DMS153 (cell line): ENCODE measurements at regions not wholly inside any gene's neighbourhood (a gene's known extent, or its start where the extent isn't known, plus 50 kb on each side); places are given as distances from the start of the nearest gene placed in this dataset.
A peak's percentile ranks its signal among the peaks of the same experiment; 100 is the strongest.
"Not testable (repeated sequence)": the region's sequence is repeated elsewhere in the genome, so short reads cannot be mapped to it uniquely, and the experiment has no call there.

Experiments
- DNase-seq: peaks from one replicate; lab custom pipeline; 2025; lab: John Stamatoyannopoulos, UW

- no peak for DNase-seq
Measured at GRCh38 chr6:15956205-15957106, 172.4 kb upstream of the MYLIP start.

- no peak for DNase-seq
Measured at GRCh38 chr6:15955484-15955883, 173.4 kb upstream of the MYLIP start.

- DNase-seq, result peak; percentile 44
Measured at GRCh38 chr6:15953152-15953880, 175.6 kb upstream of the MYLIP start.

GRCh38 chr6:15952231-15953151 lies 176.4 kb upstream of the MYLIP start:
- no peak for DNase-seq

- DNase-seq, result no peak
Measured at GRCh38 chr6:15950962-15951569, 177.8 kb upstream of the MYLIP start.

GRCh38 chr6:15949982-15950381 lies 178.9 kb upstream of the MYLIP start:
- DNase-seq, result peak; percentile 27

GRCh38 chr6:15948930-15949900 lies 179.7 kb upstream of the MYLIP start:
- peak; percentile 99 for DNase-seq

GRCh38 chr6:15947923-15948322 lies 181.0 kb upstream of the MYLIP start:
- DNase-seq, result no peak

- DNase-seq, result no peak
Measured at GRCh38 chr6:15947436-15947835, 181.4 kb upstream of the MYLIP start.

- no peak for DNase-seq
Measured at GRCh38 chr6:15946701-15947385, 182.0 kb upstream of the MYLIP start.

- no peak for DNase-seq
Measured at GRCh38 chr6:15945593-15946159, 183.2 kb upstream of the MYLIP start.

- no peak for DNase-seq
Measured at GRCh38 chr6:15943423-15943822, 185.5 kb upstream of the MYLIP start.

- DNase-seq, result no peak
Measured at GRCh38 chr6:15941168-15941567, 187.7 kb upstream of the MYLIP start.

GRCh38 chr6:15938107-15938506 lies 190.8 kb upstream of the MYLIP start:
- DNase-seq, result no peak

GRCh38 chr6:15937602-15938001 lies 191.3 kb upstream of the MYLIP start:
- DNase-seq, result no peak

- no peak for DNase-seq
Measured at GRCh38 chr6:15936503-15936902, 192.4 kb upstream of the MYLIP start.

- no peak for DNase-seq
Measured at GRCh38 chr6:15935661-15936060, 193.2 kb upstream of the MYLIP start.

- DNase-seq, result not testable (repeated sequence)
Measured at GRCh38 chr6:15931697-15932096, 197.2 kb upstream of the MYLIP start.

- DNase-seq, result no peak
Measured at GRCh38 chr6:15930207-15930606, 198.7 kb upstream of the MYLIP start.

GRCh38 chr6:15929685-15930084 lies 199.2 kb upstream of the MYLIP start:
- no peak for DNase-seq
